GM21737 (cell line): ENCODE measurements at regions not wholly inside any gene's neighbourhood (a gene's known extent, or its start where the extent isn't known, plus 50 kb on each side); places are given as distances from the start of the nearest gene placed in this dataset.
"Not testable (repeated sequence)": the region's sequence is repeated elsewhere in the genome, so short reads cannot be mapped to it uniquely, and the experiment has no call there.

ENCODE experiments used
- ATAC-seq: cut with Tn5 transposase; IDR thresholded peaks from one replicate; pipeline ENCODE4 v1.9.1; 2021; ENCODE audit warnings: mild to moderate bottlenecking, moderate library complexity; ENCODE audit not compliant: unreplicated experiment

- no peak for ATAC-seq
Observed at GRCh38 chr14:87640553-87640952, 352.4 kb downstream of the GALC start.

DNA sequence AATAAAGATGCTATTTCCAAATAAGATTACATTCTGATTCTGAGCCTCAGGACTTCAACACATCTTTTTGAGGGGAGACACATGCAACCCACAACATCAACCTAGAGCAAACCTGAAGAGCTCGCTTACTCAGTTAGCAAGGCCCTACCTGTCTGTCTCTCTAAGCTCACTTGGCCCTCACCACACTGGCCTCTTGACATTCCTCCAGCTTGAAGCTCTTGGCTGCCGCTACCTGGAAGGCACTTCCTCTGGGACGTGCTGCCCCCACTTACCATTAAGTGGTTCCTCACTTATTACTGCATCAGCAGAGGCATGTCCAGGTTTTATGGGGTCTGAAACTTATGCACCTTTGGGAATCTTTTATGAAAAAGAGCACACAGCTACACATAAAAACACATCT is 354.8 kb downstream of the GALC start:
- no peak for ATAC-seq

DNA sequence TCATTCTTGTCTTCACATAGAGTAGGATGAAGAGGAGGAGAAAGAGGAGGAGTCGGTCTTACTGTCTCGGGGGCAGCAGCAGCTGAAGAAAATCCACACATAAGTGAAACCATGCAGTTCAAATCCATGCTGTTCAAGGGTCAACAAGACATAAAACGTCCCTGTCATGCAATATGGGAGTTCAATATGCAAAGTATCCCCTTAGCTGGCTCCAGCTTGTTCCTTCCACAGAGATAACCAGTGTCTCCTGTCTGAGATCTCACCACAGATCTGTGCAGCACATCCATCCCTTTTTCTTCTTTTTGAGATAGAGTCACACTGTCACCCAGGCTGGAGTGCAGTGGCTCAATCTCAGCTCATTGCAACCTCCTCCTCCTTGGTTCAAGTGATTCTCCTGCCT is 357.5 kb downstream of the GALC start:
- ATAC-seq, result no peak

- no peak for ATAC-seq
Observed at GRCh38 chr14:87632796-87633195, 360.2 kb downstream of the GALC start.

- no peak for ATAC-seq
Observed at GRCh38 chr14:87630846-87631245, 362.1 kb downstream of the GALC start.

- no peak for ATAC-seq
Observed at GRCh38 chr14:87629788-87630187, 363.2 kb downstream of the GALC start.

GRCh38 chr14:87628780-87629179 is 364.2 kb downstream of the GALC start:
- no peak for ATAC-seq

DNA sequence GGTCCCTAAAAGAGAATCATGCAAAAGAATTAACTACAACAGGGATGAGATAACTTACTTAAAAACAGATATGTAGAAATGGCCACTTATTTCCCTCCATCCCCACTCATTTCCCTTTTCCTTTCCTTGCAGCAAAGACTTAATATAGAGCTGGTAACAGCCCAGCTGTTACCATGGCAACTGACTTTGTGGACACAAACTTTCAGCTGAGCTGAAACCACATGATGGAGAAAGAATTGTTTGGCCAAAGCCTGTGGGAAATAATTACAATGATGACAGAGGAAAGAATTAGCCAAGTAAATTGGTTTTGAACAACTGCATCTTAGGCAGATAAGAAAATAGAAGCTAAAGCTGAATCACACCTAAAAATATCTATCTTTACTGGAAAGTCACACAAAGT is 364.9 kb downstream of the GALC start:
- ATAC-seq, result no peak

- ATAC-seq, result no peak
Observed at GRCh38 chr14:87626266-87626665, 366.7 kb downstream of the GALC start.

- no peak for ATAC-seq
Observed at GRCh38 chr14:87623616-87624015, 369.4 kb downstream of the GALC start.

GRCh38 chr14:87617079-87617478 is 375.9 kb downstream of the GALC start:
- ATAC-seq, result no peak

- no peak for ATAC-seq
Observed at GRCh38 chr14:87615822-87616679, 376.9 kb downstream of the GALC start.

DNA sequence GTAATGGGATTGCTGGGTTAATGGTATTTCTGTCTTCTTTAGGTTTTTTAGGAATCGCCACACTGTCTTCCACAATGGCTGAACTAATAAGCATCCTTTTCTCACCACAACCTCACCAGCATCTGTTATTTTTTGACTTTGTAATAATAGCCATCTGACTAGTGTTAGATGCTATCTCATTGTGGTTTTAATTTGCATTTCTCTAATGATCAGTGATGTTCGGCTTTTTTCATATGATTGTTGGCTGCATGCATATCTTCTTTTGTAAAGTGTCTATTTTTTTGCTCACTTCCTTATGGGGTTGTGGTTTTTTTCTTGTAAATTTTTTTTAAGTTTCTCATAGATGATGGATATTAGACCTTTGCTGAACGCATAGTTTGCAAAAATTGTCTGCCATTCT is 377.9 kb downstream of the GALC start:
- no peak for ATAC-seq

DNA sequence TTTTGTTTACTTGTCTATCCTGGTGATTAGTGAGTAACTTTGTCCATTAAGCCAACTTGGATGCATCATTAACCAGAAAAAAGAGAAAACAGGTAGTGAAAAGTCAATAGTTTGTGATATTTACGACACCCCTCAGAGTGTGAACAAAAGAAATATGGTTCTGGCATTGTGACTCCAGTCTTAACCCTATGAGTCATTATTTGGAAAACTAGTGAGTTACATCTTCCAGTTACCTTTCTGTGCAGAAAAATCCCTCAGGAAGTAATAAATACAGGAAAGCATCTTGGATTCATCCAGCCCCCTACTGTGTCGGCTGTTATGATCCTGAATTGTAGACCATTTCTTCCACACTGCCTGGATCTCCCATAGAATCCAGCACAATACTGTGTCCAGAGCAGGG is 379.1 kb downstream of the GALC start:
- ATAC-seq, result no peak

DNA sequence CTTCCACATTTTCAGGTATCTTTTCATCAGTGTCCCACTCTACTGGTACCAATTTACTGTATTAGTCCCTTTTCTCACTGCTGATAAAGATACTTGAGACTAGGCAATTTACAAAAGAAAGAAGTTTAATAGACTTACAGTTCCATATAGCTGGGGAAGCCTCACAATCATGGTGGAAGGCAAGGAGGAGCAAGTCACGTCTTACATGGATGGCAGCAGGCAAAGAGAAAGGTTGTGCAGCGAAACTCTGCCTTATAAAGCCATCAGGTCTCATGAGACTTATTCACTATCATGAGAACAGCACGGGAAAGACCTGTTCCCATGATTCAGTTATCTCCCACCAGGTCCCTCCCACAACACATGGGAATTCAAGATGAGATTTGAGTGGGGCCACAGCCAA is 385.9 kb downstream of the GALC start:
- ATAC-seq, result not testable (repeated sequence)

- ATAC-seq, result no peak
Observed at GRCh38 chr14:87601036-87601435, 391.9 kb downstream of the GALC start.

GRCh38 chr14:87600240-87600639 is 392.7 kb downstream of the GALC start:
- no peak for ATAC-seq

DNA sequence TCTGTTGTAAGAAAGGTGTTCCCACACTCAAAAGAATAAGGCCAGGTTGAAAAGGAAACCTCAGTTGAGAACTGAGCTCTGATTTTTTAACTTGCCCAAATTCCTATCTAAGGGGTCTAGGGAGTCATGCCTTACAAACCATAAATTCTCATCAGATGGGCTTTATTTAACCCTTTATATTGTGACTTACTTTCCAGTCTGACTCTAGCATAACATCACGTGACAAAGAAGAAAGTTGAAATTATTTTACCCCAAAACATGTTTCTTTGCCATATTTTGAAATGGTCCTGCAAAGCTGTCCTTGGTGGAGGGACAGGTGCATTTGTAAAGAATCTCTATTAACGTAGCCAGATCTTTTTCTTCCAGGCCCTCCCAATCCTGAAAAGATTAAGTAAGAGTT is 411.7 kb downstream of the GALC start:
- no peak for ATAC-seq

DNA sequence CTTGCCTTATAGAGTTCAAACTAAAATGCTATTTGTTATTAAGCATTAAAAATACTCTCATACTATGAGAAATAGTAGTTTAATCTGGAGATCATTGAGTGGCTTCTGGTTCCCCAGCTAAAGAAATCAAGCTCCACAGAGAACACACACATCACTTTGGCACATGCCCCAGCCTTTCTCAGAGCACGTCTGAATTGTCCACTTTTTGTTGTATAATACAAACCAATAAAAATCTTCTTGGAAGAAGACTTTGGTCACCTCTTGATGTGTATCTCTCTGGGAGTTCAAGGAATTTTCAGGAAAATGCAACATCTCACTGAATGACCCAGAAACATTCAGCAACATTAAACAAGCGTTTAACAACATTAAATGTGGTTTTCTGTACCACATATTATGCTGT is 413.9 kb downstream of the GALC start:
- no peak for ATAC-seq

- no peak for ATAC-seq
Observed at GRCh38 chr14:87575378-87575777, 417.6 kb downstream of the GALC start.

DNA sequence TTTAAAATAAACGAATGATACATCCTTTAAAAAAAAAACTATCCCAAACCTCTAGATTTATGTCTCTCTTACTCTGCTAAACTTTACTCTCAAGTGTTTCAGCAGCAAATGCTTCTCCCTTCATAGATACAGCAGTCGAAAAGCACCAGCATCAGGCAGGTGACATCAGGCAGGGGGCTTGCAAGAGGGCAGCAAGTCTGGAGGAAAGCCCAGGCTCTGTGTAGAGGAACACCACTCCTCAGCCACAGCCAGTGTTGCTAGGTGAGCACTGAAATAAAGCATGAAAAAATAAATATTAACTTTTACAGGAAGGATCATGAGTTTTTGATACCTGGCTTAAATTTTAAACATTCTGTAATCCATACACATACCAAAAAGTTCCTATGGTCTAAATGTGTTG is 419.4 kb downstream of the GALC start:
- no peak for ATAC-seq

DNA sequence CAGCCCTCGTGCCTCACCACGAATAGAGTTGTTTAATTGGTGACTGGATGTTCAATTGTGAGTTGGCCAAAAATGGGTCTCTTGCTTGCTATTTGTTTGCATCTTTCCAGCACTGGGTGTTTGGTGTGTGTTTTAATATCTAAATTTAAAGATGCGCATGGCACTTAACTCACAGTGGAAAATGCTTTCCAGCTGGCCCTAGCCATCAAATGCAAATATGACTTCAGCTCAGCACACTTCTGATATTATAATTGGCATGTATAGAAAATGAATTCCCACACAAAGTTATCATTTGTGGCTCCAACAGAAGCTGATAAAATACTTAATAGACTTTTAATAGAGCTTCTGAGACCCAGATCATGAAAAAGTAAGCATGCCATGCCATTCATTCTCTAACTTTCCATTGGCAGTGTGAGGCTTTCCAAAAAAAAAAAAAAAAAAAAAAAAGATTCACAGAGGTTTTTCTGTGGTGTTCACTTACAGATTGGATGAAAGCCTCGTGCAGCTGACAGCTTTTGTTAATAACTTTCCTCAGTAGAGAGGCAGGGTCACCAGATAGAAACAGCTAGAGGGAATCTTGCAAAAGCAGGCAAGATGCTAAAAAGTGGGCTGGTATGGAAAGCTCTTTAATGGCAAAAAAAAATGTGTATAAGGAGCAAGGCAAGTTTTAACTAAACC is 425.2 kb downstream of the GALC start:
- ATAC-seq, result no peak
